ENCODE measurements at regions not wholly inside any gene's neighbourhood (a gene's known extent, or its start where the extent isn't known, plus 50 kb on each side); places are given as distances from the start of the nearest gene placed in this dataset.

- Histone ChIP-seq H3K79me2 (ENCODE audit: insufficient read depth, low read length) (no peaks in the 10 kb centered on the region), H3K27me3 (ENCODE audit: insufficient read depth, low read length, poor library complexity) (no peaks in the 10 kb centered on the region), H3K36me3 (ENCODE audit: insufficient read depth, low read length) (no peaks in the 10 kb centered on the region), H4K20me1 (ENCODE audit: insufficient read depth, low read length) (no peaks in the 10 kb centered on the region), H3K9me3 (ENCODE audit: insufficient read depth, low read length, severe bottlenecking) (no peaks in the 10 kb centered on the region), H3K4me3 (ENCODE audit: low read depth in 1 of 2, low read length in 2 of 2) (no peak overlapping the region), H3K27ac (ENCODE audit: low read length) (no peak overlapping the region), H3K4me1 (ENCODE audit: insufficient read depth, low read length) (no peaks in the 10 kb centered on the region), H3K9ac (ENCODE audit: low read depth, low read length) (no peak overlapping the region), H3K4me2 (ENCODE audit: insufficient read depth, low read length) (no peak overlapping the region), H2AFZ (ENCODE audit: low read depth, low read length) (no peak overlapping the region)
- no peak for ATAC-seq (ENCODE audit: insufficient read depth, low read depth)
- no peak for DNase-seq
- TF ChIP-seq EZH2 (IDR thresholded peaks at IDR 0.05; ENCODE audit: borderline replicate concordance, low read depth, low read length, severe bottlenecking), result no peak
- no peak for TF ChIP-seq CTCF (IDR thresholded peaks at IDR 0.05; ENCODE audit: borderline replicate concordance, extremely low read depth, low read length, poor library complexity, severe bottlenecking)
These were observed 559.1 kb upstream of the TRPC7 start for GRCh38 chr5:136924490-136924889.

DNA sequence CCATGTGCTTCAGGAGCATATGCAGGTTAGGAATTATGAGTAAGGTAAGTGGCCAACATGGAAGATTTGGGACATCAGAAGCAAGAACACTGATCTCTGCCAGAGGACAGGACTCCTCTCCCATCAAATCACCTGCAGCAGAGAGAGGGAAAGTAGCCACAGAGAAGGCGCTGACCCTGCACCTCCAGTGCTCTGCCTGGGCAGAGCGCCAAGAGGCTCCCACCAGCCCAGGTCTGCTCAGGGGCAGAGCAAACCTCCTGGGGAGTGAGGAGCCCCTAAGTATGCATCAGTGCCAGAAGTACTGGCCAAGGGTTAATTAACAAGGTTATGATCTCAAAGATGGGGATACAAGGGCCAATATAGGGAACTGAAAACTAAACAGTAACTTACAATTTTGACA is 545.3 kb upstream of the TRPC7 start:
- no peak for DNase-seq
- TF ChIP-seq EZH2 (IDR thresholded peaks at IDR 0.05; ENCODE audit: borderline replicate concordance, low read depth, low read length, severe bottlenecking) (no peak), CTCF (IDR thresholded peaks at IDR 0.05; ENCODE audit: borderline replicate concordance, extremely low read depth, low read length, poor library complexity, severe bottlenecking) (no peak)
- no peaks in the 10 kb centered on the region for H3K36me3 ChIP-seq (ENCODE audit: insufficient read depth, low read length)
- H3K9ac ChIP-seq (ENCODE audit: low read depth, low read length), result no peak overlapping the region
- H3K27ac ChIP-seq (ENCODE audit: low read length), result no peak overlapping the region
- H4K20me1 ChIP-seq (ENCODE audit: insufficient read depth, low read length), result no peaks in the 10 kb centered on the region
- H3K4me1 ChIP-seq (ENCODE audit: insufficient read depth, low read length), result no peaks in the 10 kb centered on the region
- H3K4me2 ChIP-seq (ENCODE audit: insufficient read depth, low read length), result no peak overlapping the region
- H3K27me3 ChIP-seq (ENCODE audit: insufficient read depth, low read length, poor library complexity), result no peaks in the 10 kb centered on the region
- no peaks in the 10 kb centered on the region for H3K9me3 ChIP-seq (ENCODE audit: insufficient read depth, low read length, severe bottlenecking)
- H3K79me2 ChIP-seq (ENCODE audit: insufficient read depth, low read length), result no peaks in the 10 kb centered on the region
- no peak for ATAC-seq (ENCODE audit: insufficient read depth, low read depth)
- H3K4me3 ChIP-seq (ENCODE audit: low read depth in 1 of 2, low read length in 2 of 2), result no peak overlapping the region
- H2AFZ ChIP-seq (ENCODE audit: low read depth, low read length), result no peak overlapping the region

DNA sequence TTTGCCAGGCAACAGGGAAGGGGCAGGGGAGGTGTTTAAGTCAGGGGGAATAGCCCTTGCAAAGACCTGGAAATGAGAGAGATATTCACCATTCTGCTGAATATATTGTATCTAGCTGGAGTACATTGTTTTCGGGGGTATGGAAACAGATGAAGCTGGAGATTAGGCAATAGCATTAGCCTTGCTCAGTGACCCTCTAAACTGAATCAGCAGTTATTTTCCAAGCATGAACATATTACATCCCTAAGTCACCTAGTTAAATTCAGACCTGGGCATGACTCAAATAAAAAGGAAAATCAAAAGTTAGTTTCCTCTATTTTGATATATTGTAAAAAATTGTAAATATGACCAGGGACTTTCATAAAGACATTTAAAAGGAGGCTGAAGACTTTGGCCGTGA is 544.6 kb upstream of the TRPC7 start:
- no peak overlapping the region for H2AFZ ChIP-seq (ENCODE audit: low read depth, low read length)
- no peaks in the 10 kb centered on the region for H3K9me3 ChIP-seq (ENCODE audit: insufficient read depth, low read length, severe bottlenecking)
- H3K4me2 ChIP-seq (ENCODE audit: insufficient read depth, low read length), result no peak overlapping the region
- no peaks in the 10 kb centered on the region for H3K36me3 ChIP-seq (ENCODE audit: insufficient read depth, low read length)
- ATAC-seq (ENCODE audit: insufficient read depth, low read depth), result no peak
- H3K9ac ChIP-seq (ENCODE audit: low read depth, low read length), result no peak overlapping the region
- H3K4me1 ChIP-seq (ENCODE audit: insufficient read depth, low read length), result no peaks in the 10 kb centered on the region
- H4K20me1 ChIP-seq (ENCODE audit: insufficient read depth, low read length), result no peaks in the 10 kb centered on the region
- no peak overlapping the region for H3K4me3 ChIP-seq (ENCODE audit: low read depth in 1 of 2, low read length in 2 of 2)
- no peak overlapping the region for H3K27ac ChIP-seq (ENCODE audit: low read length)
- H3K79me2 ChIP-seq (ENCODE audit: insufficient read depth, low read length), result no peaks in the 10 kb centered on the region
- no peaks in the 10 kb centered on the region for H3K27me3 ChIP-seq (ENCODE audit: insufficient read depth, low read length, poor library complexity)
- DNase-seq, result no peak
- TF ChIP-seq CTCF (IDR thresholded peaks at IDR 0.05; ENCODE audit: borderline replicate concordance, extremely low read depth, low read length, poor library complexity, severe bottlenecking), result no peak

- Histone ChIP-seq H3K4me1 (ENCODE audit: insufficient read depth, low read length) (no peaks in the 10 kb centered on the region), H3K4me3 (ENCODE audit: low read depth in 1 of 2, low read length in 2 of 2) (no peak overlapping the region), H3K79me2 (ENCODE audit: insufficient read depth, low read length) (no peaks in the 10 kb centered on the region), H3K4me2 (ENCODE audit: insufficient read depth, low read length) (no peak overlapping the region), H3K27ac (ENCODE audit: low read length) (no peak overlapping the region), H3K9ac (ENCODE audit: low read depth, low read length) (no peak overlapping the region), H3K27me3 (ENCODE audit: insufficient read depth, low read length, poor library complexity) (no peaks in the 10 kb centered on the region), H3K9me3 (ENCODE audit: insufficient read depth, low read length, severe bottlenecking) (no peaks in the 10 kb centered on the region), H4K20me1 (ENCODE audit: insufficient read depth, low read length) (no peaks in the 10 kb centered on the region), H2AFZ (ENCODE audit: low read depth, low read length) (no peak overlapping the region), H3K36me3 (ENCODE audit: insufficient read depth, low read length) (no peaks in the 10 kb centered on the region)
- TF ChIP-seq CTCF (IDR thresholded peaks at IDR 0.05; ENCODE audit: borderline replicate concordance, extremely low read depth, low read length, poor library complexity, severe bottlenecking) (no peak), EZH2 (IDR thresholded peaks at IDR 0.05; ENCODE audit: borderline replicate concordance, low read depth, low read length, severe bottlenecking) (no peak)
- ATAC-seq (ENCODE audit: insufficient read depth, low read depth) (no peak), DNase-seq (no peak)
These were observed 542.0 kb upstream of the TRPC7 start for GRCh38 chr5:136907371-136907770.

Data from DND-41 (cell line).